ENCODE measurements at regions not wholly inside any gene's neighbourhood (a gene's known extent, or its start where the extent isn't known, plus 50 kb on each side); places are given as distances from the start of the nearest gene placed in this dataset.

GRCh38 chr2:116073731-116074130 lies 1631.3 kb downstream of the DPP10 start:
- POLR2A ChIA-PET, result no interaction called here
- Mint-ChIP-seq H3K27ac (ENCODE audit: unreplicated experiment) (no peak overlapping the region), H3K9me3 (ENCODE audit: unreplicated experiment) (no peaks in the 10 kb centered on the region), H3K4me1 (ENCODE audit: low read depth, unreplicated experiment) (no peaks in the 10 kb centered on the region), H3K36me3 (ENCODE audit: insufficient read depth, unreplicated experiment) (no peaks in the 10 kb centered on the region), H3K27me3 (ENCODE audit: insufficient read depth, unreplicated experiment) (no peaks in the 10 kb centered on the region), H3K4me3 (ENCODE audit: unreplicated experiment) (no peak overlapping the region)
- BruUV-seq (replicated peaks), result no TSS peak
- Histone ChIP-seq H3K36me3 (ENCODE audit: control insufficient read depth, insufficient read depth, low read length) (no peaks in the 10 kb centered on the region), H3K9me3 (no peaks in the 10 kb centered on the region), H3K4me1 (no peaks in the 10 kb centered on the region), H3K27me3 (replicated peaks; ENCODE audit: control insufficient read depth, insufficient read depth, low read length) (no peaks in the 10 kb centered on the region), H3K4me3 (ENCODE audit: low read depth, low read length) (no peak overlapping the region)
- no peak for TF ChIP-seq CTCF (IDR thresholded peaks at IDR 0.05; ENCODE audit: insufficient read depth in 1 of 2, low read depth in 1 of 2, low read length in 1 of 2, severe bottlenecking in 1 of 2, unreplicated experiment in 1 of 2)
- CTCF ChIA-PET, result no interaction called here
- intact Hi-C loops (cut with micrococcal nuclease; ENCODE audit: unreplicated experiment), result no loop called here
- no peak for DNase-seq

GRCh38 chr2:116074161-116074560 lies 1631.7 kb downstream of the DPP10 start:
- no peaks in the 10 kb centered on the region for H3K36me3 ChIP-seq (ENCODE audit: control insufficient read depth, insufficient read depth, low read length)
- H3K27me3 ChIP-seq (replicated peaks; ENCODE audit: control insufficient read depth, insufficient read depth, low read length), result no peaks in the 10 kb centered on the region
- Mint-ChIP-seq H3K9me3 (ENCODE audit: unreplicated experiment) (no peaks in the 10 kb centered on the region), H3K4me3 (ENCODE audit: unreplicated experiment) (no peak overlapping the region), H3K27ac (ENCODE audit: unreplicated experiment) (no peak overlapping the region), H3K27me3 (ENCODE audit: insufficient read depth, unreplicated experiment) (no peaks in the 10 kb centered on the region), H3K4me1 (ENCODE audit: low read depth, unreplicated experiment) (no peaks in the 10 kb centered on the region), H3K36me3 (ENCODE audit: insufficient read depth, unreplicated experiment) (no peaks in the 10 kb centered on the region)
- BruUV-seq (replicated peaks), result no TSS peak
- H3K4me3 ChIP-seq (ENCODE audit: low read depth, low read length), result no peak overlapping the region
- POLR2A ChIA-PET, result no interaction called here
- TF ChIP-seq CTCF (IDR thresholded peaks at IDR 0.05; ENCODE audit: insufficient read depth in 1 of 2, low read depth in 1 of 2, low read length in 1 of 2, severe bottlenecking in 1 of 2, unreplicated experiment in 1 of 2), result no peak
- no peaks in the 10 kb centered on the region for H3K9me3 ChIP-seq
- no peaks in the 10 kb centered on the region for H3K4me1 ChIP-seq
- no peak for DNase-seq
- intact Hi-C loops (cut with micrococcal nuclease; ENCODE audit: unreplicated experiment), result no loop called here
- CTCF ChIA-PET, result interaction anchor here (0.7 kb wide), 1 partner anchor 210 kb away, joined by 3 read pairs; no protein-coding TSS in a partner anchor

GRCh38 chr2:116088236-116088635 lies 1645.8 kb downstream of the DPP10 start:
- no peaks in the 10 kb centered on the region for H3K4me1 Mint-ChIP-seq (ENCODE audit: low read depth, unreplicated experiment)
- H3K27ac Mint-ChIP-seq (ENCODE audit: unreplicated experiment), result no peak overlapping the region
- intact Hi-C loops (cut with micrococcal nuclease; ENCODE audit: unreplicated experiment), result no loop called here

More at GRCh38 chr2:116088236-116088635, 1645.8 kb downstream of the DPP10 start:
- BruUV-seq (replicated peaks), result no TSS peak
- Histone ChIP-seq H3K4me1 (no peaks in the 10 kb centered on the region), H3K27me3 (replicated peaks; ENCODE audit: control insufficient read depth, insufficient read depth, low read length) (no peaks in the 10 kb centered on the region), H3K4me3 (ENCODE audit: low read depth, low read length) (no peak overlapping the region), H3K9me3 (no peaks in the 10 kb centered on the region; the same call in 1 of the 2 replicates), H3K36me3 (ENCODE audit: control insufficient read depth, insufficient read depth, low read length) (no peaks in the 10 kb centered on the region)
- H3K9me3 Mint-ChIP-seq (ENCODE audit: unreplicated experiment), result no peaks in the 10 kb centered on the region
- no peak for DNase-seq
- CTCF ChIA-PET, result no interaction called here
- TF ChIP-seq CTCF (IDR thresholded peaks at IDR 0.05; ENCODE audit: insufficient read depth in 1 of 2, low read depth in 1 of 2, low read length in 1 of 2, severe bottlenecking in 1 of 2, unreplicated experiment in 1 of 2), result no peak
- no peak overlapping the region for H3K4me3 Mint-ChIP-seq (ENCODE audit: unreplicated experiment)
- no peaks in the 10 kb centered on the region for H3K36me3 Mint-ChIP-seq (ENCODE audit: insufficient read depth, unreplicated experiment)
- POLR2A ChIA-PET, result no interaction called here
- no peaks in the 10 kb centered on the region for H3K27me3 Mint-ChIP-seq (ENCODE audit: insufficient read depth, unreplicated experiment)
